NB4 (cell line): ENCODE measurements at regions not wholly inside any gene's neighbourhood (a gene's known extent, or its start where the extent isn't known, plus 50 kb on each side); places are given as distances from the start of the nearest gene placed in this dataset.

Experiments
- DNase-seq: peaks from one replicate; pipeline ENCODE4 v3.0.0; 2010; ENCODE audit warnings: low read depth
- H3K4me3 ChIP-seq: one replicate; pipeline ENCODE4 v1.5.1; 2011; ENCODE audit warnings: mild to moderate bottlenecking, low read depth, low read length, moderate library complexity
- MYC ChIP-seq: IDR thresholded peaks from 2 replicates; pipeline ENCODE4 v1.6.1; 2011; ENCODE audit warnings: low read depth, low read length
- POLR2A ChIP-seq: IDR thresholded peaks from 2 replicates; pipeline ENCODE4 v1.6.1; 2011; ENCODE audit warnings: mild to moderate bottlenecking; ENCODE audit not compliant: insufficient read length; ENCODE audit errors: extremely low read depth
- TF ChIP-seq, protein P1 (sequence below): IDR thresholded peaks from 2 replicates; pipeline ENCODE4 v1.6.1; 2011; ENCODE audit warnings: low read depth, low read length
- TF ChIP-seq, protein P2 (sequence below): IDR thresholded peaks from one replicate; pipeline ENCODE4 v1.5.1; 2012; ENCODE audit warnings: low read depth, low read length

GRCh38 chr9:93897075-93897970 is 57.8 kb downstream of the BARX1 start:
- TF ChIP-seq MYC (no peak), POLR2A (no peak)
- TF ChIP-seq, protein P1, sequence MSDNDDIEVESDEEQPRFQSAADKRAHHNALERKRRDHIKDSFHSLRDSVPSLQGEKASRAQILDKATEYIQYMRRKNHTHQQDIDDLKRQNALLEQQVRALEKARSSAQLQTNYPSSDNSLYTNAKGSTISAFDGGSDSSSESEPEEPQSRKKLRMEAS = no peak
- TF ChIP-seq, protein P2, sequence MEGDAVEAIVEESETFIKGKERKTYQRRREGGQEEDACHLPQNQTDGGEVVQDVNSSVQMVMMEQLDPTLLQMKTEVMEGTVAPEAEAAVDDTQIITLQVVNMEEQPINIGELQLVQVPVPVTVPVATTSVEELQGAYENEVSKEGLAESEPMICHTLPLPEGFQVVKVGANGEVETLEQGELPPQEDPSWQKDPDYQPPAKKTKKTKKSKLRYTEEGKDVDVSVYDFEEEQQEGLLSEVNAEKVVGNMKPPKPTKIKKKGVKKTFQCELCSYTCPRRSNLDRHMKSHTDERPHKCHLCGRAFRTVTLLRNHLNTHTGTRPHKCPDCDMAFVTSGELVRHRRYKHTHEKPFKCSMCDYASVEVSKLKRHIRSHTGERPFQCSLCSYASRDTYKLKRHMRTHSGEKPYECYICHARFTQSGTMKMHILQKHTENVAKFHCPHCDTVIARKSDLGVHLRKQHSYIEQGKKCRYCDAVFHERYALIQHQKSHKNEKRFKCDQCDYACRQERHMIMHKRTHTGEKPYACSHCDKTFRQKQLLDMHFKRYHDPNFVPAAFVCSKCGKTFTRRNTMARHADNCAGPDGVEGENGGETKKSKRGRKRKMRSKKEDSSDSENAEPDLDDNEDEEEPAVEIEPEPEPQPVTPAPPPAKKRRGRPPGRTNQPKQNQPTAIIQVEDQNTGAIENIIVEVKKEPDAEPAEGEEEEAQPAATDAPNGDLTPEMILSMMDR = no peak
- no peak overlapping the region for H3K4me3 ChIP-seq

DNA sequence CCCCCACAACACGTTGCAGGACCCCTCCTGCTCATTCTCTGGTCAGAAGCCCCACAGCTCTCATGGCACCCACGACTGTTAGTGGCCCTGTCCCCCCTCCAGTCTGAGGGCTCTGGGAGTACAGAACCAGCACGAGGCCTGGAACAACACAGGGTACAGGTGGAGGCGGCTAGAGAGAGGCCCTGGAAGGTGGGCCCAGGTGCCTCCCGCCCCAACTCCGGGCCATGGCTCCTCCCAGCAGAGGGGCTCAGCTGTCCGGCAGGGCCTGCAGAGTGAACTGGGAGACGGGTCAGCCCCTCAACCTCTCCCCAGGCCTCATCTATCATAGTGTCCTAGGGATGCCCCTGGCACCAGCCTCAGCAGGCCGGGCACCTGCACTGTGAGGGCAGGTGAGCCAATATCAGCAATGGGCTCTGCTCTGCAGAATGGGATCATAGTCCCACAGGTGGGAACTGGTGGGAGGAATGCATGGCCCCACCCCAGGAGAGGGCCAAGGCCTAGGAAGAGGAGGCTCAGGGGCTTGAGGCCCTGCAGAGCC is 58.6 kb downstream of the BARX1 start:
- no peak for DNase-seq
- no peak for TF ChIP-seq POLR2A
- TF ChIP-seq, protein P1 = no peak
- no peak for TF ChIP-seq MYC
- TF ChIP-seq, protein P2 = no peak
- H3K4me3 ChIP-seq = no peak overlapping the region

More at GRCh38 chr9:93897075-93897970, 57.8 kb downstream of the BARX1 start:
- DNase-seq = no peak

GRCh38 chr9:93896093-93896492 is 59.1 kb downstream of the BARX1 start:
- TF ChIP-seq, protein P1 = no peak
- TF ChIP-seq, protein P2 = no peak
- no peak for TF ChIP-seq POLR2A
- no peak for TF ChIP-seq MYC
- no peak for DNase-seq
- no peak overlapping the region for H3K4me3 ChIP-seq

DNA sequence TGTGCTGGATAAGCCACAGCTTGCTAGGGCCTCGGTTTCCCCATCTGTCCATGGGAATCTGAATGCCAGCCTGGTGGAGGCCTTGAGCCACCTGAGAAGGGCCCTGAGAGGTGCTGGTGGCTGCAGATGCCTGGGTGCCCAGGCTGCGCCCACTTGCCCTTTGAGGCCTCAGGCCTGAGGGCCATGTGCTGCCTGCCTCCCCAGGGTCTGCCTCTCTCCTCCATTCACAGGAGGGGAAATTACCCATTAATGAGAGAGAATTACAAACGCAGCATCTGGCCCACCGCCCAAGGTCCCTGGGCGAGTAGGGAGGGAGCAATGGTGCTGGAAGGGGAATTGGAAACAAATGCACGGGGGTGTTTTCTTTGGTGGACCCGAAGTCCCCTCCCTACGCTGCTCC is 59.6 kb downstream of the BARX1 start:
- H3K4me3 ChIP-seq = no peak overlapping the region
- TF ChIP-seq, protein P1 = no peak
- no peak for TF ChIP-seq MYC
- TF ChIP-seq POLR2A = no peak
- TF ChIP-seq, protein P2 = no peak
- DNase-seq = no peak

DNA sequence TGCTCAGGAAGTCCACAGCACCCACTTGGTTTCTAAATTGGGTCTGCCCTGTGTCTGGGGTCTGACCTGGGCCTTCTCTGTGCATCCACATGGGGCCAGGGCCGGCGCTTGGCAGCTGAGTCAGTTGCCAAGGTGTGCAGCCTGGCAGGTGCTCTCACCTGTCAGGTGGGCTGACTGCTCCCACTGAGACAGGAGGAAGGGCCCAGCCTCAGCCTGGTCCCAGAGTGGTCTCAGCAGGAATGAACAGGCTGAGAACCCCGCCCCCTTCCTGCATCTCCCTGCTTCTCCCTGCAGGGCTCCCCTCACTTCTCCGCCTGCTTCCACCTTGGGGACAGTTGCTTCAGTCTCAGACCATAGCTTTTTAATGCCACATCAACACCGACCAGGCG is 60.5 kb downstream of the BARX1 start:
- no peak overlapping the region for H3K4me3 ChIP-seq
- TF ChIP-seq, protein P2 = no peak
- no peak for TF ChIP-seq POLR2A
- TF ChIP-seq, protein P1 = no peak
- TF ChIP-seq MYC = no peak
- no peak for DNase-seq
